ENCODE measurements at regions not wholly inside any gene's neighbourhood (a gene's known extent, or its start where the extent isn't known, plus 50 kb on each side); places are given as distances from the start of the nearest gene placed in this dataset.

DNA sequence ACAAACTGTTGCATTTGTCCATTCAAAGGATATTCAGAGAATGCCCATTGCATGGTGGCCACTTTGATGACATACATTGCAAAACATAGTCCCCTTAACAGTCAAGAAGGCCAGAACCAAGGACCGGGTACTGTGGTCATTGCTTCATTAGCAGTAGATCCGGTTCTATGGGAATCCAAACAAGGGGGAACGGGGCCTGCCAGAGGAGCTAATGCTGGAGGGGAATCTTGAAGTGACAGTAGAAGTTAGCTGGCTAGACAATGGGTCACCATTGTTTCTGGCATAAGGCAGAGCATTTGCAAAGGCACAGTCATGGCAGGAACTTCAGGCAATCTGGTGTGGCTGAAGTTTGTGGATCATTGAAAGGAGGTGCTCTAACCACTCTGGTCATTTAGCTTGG, 279.7 kb downstream of the SS18 start:
- no peak for DNase-seq (ENCODE audit: low read depth)

DNA sequence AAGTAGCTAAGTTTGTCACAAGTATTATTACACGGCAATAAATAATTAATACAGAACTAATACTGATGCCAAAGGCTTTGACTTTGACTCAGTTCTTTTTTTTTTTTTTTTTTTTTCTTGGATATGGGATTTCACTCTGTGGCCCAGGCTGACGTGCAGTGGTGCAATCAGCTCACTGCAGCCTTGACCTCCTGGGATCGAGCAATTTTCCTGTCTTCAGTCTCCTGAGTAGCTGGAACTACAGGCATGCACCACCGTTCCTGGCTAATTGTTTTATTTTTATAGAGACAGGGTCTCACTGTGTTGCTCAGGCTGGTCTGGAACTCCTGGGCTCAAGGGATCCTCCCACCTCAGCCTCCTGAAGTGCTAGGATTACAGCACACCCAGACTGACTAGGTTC, 284.5 kb downstream of the SS18 start:
- no peak for DNase-seq (ENCODE audit: low read depth)

DNA sequence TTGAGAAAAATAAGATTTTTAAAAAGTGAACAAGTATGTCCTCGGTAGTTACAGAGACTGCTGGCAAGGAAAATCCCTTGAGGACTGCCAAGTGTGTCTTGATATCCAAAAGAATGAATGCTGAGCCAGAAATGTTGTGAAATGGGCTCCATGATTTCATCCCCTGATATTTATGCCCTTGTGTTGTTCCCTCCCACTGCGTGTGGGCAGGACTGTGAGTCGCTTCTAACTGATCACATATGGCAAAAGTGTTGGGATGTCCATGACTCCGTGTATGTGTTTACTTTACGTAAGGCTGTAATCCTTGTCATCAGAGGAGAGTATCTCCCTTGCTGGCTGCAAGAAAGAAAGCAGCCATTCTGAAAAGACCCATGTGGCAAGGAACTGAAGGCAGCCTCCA, 285.1 kb downstream of the SS18 start:
- no peak for DNase-seq (ENCODE audit: low read depth)

DNA sequence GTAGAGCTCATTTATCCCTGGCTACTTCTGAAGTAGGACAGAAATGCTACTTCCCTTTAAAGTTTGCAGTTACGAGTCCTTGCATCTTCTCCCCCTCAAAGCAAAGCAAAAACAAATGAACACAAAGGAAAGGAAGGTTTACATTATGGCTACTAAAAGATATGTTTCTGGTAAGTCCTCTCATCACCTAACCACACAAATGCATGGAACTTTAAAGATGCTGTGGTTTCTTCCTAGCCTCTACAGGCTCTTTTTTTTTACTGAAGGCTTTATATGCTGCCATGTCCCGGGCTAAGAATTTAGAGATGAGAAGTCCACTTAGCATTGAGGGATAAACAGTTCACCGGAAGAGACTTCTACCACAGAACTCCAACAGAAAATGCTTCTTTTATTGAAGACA, 291.2 kb downstream of the SS18 start:
- no peak for DNase-seq (ENCODE audit: low read depth)

DNA sequence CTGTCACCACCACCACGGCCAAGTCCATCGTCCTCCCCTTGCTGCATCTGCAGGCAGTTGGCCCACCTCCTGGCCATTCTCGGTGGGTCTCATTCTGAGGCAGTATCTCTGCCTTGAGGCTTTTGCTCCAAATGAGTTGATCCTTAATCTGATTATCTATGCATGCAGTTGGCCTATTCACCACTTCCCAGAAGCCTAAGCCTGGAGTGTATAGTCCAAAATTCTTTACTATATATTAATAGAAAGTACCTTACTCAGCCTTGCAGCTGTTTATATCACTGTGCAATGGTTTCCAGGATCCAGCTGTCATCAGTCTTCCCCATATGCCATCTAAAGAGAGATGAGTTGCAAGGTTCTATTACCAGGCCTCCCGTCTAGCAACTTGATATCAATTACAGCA, 292.4 kb downstream of the SS18 start:
- no peak for DNase-seq (ENCODE audit: low read depth)

DNA sequence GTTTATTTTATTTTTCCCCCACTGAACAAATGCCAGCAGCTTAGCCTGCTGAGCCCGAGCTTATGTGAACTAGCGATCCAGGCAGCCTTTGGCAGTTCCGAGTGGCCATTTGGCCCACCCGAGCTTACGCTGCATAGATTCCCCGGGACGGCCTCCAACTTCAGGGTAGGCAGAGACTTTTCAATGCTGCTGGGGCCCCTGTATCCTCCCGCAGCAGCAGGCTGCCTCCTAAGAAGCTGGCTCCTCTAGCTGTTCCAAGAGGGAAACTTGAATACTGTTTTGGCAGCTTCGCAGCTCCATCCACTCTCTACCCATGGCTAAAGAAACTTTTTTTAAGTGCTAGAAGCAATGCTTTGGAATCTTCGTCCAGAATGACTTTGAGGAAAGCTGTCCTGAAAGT, 295.2 kb downstream of the SS18 start:
- no peak for DNase-seq (ENCODE audit: low read depth)

DNA sequence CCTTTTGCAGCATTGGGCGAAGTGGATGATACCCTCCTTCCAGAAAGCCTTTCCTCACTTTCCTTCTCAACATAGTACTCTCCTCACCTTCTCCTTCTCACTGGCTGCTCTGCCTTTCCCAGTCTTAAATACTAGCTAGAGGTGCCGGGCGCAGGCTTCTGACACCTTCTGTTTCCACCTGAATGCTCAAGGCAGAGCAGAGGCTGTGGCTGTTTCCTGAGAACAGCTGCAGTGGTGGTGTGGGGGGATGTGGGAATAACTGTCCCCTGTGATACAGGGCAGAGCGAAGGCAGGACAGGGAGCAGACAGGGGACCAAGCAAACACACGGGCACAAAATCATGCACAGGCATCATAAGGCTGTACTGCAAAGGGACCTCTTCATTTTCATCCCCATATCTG, 303.1 kb downstream of the SS18 start:
- DNase-seq (ENCODE audit: low read depth): no peak

DNA sequence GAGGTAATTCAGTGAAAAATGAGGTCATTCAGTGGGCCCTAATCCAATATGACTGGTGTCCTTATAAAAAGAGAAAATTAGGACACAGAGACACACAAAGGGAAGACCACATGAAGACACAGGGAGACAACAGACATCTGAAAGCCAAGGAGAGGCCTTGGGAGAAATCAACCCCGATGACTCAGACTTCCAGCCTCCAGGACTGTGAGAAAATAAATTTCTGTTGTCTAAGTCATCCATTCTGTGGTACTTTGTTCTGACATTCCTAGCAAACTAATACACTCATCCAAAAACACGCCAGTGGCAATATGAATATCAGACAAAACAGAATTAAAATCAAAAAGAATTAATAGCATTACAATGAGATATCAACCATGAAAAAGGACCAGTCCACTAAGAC, 303.7 kb downstream of the SS18 start:
- DNase-seq (ENCODE audit: low read depth): no peak

DNA sequence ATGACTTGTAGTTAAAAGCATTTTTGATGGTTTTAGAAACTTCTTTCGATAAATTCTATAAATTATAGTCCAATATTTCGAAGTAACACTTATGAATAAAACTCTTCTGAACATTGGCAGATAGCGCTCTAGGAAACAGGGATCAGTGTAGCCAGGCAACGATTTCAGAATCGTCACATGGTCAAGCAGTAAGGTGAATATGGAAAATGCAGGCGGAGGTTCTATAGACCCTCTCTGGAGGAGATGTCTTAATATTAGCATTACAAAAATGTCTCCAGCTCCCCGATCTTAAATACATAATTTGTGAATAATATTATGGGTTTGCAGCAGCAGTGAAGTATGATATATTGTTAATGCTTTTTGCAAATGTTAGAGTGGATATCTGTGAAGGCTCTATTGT, 310.3 kb downstream of the SS18 start:
- DNase-seq (ENCODE audit: low read depth): no peak

DNA sequence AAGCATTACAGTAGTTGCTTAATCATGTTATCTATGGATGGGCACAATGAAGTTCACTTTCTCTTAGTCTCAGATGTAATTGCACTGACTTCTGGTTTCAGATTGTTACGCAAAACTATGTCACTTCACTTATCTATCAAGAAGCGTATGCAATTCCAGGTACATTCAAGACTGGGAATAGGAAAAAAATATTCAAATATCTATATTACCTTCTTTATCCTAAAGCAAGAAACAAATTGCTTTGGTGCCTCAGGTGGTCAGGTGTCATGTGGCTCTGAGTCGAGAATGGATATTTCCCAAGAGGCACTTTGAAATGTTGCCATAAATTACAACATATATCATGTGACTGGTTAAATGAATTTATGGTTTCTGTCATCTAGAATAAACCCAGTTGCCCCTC, 318.6 kb downstream of the SS18 start:
- no peak for DNase-seq (ENCODE audit: low read depth)

DNA sequence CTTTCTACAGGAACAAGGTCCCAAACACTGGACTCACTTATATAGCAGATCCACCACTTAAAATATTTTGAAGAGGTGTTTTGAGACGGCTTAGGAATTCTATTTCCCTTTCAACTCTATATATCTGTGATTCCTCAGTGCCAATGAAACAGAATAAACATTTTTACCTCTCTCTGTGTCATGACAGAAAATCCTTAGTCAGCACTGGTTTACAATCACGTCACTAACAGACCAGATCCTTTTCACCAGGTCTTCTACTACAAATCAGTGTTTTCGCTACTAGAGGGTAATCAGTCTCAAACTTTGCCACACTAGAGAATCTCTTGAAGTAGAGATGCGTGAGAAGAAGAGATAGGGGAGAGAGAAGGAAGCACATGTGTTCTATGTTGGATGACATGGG, 325.6 kb downstream of the SS18 start:
- DNase-seq (ENCODE audit: low read depth): no peak

DNA sequence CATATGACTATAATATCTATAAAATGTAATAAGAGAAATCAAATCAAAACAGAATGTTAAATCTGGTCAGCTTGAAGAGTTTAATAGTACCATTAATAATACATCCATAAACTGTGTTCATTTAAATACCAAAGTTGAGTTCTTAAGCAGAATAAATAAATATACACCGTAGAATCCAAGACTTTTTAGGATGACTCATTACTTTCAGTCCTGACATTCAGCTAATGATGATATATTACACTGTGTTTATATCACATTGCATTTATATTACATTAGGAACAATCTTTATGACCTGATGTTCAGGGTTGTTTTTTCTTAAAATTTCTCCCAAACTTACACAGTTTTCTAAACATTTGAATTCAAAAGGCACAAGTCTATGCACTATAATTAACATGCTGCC, 331.3 kb downstream of the SS18 start:
- DNase-seq (ENCODE audit: low read depth): no peak

DNA sequence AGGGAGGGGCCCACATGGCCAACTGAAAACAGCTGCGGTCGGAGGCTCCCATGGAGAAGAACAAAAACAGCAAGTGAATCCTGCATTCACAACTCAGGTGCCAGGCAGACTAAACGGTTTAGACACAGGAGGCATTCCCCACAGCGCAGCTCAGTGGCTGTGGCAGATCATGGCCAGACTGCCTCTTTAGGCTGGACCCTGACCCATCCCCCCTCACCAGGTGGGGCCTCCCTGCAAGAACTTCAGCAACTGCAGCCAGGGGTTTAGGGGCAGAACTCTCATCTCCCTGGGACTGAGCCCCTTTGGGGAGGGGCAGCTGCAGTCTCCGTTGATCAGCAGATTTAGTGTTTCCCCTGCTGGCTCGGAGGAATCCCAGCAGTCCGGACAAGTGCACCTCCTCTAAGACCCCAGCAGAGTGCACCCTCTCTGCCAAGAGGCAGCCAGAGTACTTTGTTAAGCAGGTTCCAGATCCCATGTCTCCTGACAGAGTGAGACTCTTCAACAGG, 346.7 kb downstream of the SS18 start:
- DNase-seq (ENCODE audit: low read depth): no peak

DNA sequence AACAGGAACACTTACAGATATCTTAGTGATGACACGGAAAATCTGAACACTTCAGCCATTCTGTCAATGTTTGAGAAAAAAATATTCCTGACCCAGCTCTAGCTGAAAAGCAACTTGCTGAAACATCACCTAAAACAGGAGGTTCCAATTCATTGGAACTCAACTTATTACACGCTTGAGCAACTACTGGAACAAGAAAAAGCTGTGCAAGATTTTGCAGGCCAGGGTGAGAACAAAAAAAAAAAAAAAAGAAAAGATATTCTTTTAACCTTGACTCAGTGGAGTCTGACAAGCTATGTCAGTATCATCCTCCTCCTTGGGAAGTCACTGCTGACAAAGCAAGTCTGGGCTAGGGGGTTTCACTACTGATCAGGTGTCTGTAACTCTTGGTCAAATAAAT, 351.0 kb downstream of the SS18 start:
- no peak for DNase-seq (ENCODE audit: low read depth)

DNA sequence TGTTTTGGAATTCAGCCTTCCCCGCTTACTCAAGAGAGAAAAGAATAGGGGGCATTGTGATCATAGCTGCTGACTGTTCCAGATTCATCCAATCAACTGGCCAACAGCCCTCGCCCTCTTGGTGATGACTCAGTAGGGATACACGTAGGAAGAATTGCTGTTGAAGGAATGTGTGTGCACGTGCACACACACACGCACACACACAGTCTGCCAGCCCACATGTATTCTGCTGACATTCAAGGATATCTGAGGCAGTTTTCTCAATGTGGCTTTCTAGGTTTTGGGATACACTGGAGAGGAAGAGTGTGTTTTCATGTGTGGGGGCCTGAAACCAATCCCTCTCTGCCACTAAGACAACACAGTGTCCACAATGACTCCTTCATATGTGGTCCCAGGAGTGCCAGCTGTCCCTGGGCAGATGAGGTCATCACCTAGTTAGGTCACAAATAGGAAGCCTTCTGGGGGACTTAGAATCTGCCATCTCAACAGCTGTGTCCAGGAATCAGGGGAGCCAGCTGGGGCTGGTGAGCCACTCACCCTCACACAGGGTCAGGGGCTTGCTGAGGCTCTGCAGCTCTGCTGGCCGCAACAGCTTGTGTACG, 352.6 kb downstream of the SS18 start:
- DNase-seq (ENCODE audit: low read depth): no peak

DNA sequence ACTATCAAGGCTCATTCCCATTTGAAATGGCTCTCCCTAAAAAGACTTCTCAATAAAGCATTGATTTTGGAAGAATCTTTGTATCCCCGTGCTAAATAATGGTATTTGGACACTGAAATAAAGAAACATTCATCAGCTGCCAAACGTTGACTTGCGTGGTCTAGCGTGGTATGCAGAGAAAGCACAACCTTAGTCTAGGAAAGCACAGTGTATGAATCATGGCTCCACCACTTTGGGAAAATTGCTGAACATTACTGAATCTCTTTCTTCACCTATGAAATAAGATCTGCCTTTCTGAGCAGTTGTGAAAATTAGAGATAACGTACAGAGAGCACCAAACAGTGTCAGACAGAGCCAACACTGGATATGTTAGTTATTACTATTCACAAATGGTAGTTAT, 353.9 kb downstream of the SS18 start:
- DNase-seq (ENCODE audit: low read depth): no peak

DNA sequence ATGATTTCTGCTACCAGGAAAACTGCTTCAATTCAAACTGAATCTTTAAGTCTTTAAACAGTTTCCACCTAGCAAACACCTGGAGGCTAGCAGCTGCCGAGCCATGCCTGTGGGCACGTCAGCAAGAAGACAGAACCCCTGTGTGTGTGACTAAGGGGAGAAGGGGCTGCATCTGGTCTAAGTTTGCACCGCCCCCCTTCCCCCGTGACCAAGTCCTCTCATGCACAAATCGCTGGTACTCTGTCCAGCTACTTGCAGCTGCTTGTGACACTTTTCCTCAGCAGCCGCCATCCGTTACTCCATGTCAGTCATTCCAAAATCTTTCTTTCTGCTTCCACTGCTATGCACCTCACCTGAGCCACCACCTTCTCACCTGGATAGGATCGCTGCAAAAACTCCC, 355.0 kb downstream of the SS18 start:
- no peak for DNase-seq (ENCODE audit: low read depth)

DNA sequence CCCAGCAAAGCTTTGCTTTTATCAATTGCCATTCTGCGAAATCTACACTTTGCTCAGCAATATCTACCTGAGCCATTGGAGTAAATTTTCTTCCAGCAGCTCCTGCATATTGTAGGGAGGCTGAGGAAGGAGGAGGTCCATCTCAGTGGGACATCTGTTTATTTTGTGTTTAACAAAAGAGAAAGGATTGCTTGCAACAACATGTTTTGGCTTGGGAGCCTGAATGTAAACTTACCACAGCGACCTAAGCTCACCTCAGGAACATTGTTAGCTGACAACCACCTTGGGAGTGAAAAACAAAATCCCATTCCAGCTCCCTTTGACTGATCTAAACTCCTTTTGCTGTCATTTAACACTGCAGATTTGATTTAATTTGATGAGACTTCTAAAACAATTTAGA, 356.1 kb downstream of the SS18 start:
- DNase-seq (ENCODE audit: low read depth): no peak

DNA sequence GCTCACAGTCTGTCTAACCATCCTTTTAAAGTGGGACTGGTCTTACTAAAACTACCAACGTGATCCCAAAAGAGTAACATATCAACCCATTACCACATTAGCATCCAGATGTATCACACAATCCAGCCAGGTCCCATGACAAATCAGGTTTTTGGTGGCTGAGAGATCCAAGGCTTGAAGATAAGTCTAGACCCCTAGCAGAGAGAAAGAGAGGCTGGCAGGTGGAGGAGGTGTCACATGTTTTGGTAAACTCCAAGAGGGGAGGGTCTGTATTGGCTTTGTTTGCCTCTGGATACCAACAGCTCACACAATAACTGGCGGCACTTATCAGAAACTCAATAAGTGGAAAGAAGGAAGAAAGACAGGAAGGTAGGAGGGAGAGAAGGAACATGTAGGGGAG, 357.6 kb downstream of the SS18 start:
- DNase-seq (ENCODE audit: low read depth): no peak

DNA sequence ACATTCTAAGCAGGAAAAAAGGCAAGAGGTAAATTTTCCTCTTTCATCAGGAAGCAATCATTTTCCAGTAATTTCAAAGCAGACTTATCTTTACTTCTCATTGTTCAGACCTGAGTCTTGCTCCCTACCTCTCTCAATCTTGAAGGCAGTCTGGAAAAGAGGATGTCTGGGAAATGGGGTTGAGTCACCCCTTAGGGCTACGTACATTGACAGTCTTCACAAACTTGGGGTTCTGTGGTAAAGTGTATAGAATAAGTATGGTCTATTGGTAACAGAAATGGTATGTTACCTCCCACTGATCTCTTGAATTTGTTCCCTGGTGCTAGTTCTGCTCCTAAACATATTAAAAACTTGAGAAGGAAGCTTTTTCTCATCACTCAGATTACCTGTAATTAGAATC, 361.3 kb downstream of the SS18 start:
- DNase-seq (ENCODE audit: low read depth): no peak

DNA sequence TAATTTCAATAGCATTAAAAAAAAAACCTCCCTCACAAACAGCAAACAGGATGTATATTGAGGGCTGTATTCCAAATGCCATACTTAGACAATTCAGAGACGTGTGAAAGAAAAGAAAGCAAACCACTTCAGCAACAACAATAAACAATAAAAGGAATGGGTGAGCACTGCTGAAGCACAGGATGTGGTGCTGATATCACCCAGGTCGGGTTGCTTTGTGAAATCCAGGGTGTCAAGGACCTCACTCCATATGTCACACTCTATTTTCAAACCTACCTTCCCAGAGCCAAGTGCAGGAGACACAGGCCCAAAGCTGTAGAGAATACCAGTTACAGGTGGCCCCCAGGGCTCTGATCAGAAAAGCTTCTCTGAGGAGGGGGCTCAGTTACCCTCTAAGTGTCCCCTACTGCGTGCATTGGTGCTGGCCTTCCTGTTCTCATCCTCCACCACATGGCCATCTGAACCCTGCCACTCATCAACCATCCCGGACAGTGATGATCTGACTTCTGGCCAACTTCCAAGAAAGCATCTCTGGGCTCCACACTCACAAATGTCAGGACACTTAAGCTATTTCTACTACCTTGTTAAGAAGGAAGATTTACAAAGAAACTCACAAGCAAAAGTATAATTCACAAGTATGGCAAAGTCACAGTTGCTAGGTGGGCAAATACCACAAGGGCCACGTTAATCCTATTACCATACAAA, 363.0 kb downstream of the SS18 start:
- DNase-seq (ENCODE audit: low read depth): no peak

DNA sequence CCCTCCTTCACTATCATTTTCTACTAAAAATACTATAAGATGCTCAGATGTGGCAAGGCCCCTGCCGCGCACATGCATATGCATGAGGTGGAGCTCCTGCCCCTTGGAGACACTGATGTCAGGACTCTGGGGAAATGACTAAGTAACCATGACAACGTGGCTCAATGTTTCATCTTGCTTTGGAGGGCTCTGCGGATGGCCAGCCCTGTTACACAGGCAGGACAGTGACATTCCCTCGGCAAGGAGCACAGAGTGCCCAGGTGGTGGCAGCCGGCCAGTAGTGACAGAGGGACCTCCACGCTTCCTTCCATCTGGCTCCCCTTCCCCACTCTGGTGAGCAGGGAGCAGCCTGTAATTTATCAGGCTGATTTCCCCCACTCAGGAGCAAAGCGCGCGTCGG, 364.1 kb downstream of the SS18 start:
- DNase-seq (ENCODE audit: low read depth): no peak

DNA sequence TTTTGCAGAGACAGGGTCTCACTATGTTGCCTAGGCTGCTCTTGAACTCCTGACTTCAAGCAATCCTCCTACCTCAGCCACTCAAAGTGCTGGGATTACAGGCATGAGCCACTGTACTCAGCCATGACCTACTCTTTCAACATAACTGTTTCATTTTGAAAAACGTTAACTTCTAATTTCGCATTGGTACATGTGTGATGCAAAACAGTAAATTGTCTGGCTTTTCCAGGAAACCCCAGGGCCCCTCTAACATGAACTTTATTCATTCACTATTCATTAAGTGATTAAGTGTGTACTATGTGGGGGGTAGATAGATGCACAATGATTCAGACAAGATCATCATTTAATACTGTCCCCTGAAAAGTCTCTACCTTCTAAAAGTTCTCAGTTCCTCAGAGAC, 364.9 kb downstream of the SS18 start:
- DNase-seq (ENCODE audit: low read depth): no peak

DNA sequence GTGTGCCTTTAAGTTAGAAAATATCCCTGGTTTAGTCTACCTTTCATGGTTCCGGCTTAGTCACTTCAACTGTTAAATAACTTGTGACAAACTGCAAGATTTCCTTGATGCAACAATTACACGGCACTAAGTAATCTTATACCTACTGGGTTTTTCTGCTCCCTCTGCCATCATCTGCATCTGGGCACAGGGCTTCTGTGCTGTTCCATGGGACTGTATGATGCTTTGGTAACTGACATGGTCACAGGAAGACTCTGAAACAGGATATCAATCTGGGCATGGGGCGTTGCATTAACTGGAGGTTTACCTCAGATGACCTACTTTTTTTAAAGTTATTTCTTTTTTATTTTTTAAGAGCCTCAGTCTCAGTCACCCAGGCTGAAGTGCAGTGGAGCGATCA, 365.4 kb downstream of the SS18 start:
- no peak for DNase-seq (ENCODE audit: low read depth)
